Esophagus squamous epithelium (tissue), 5 donors: ENCODE measurements at regions not wholly inside any gene's neighbourhood (a gene's known extent, or its start where the extent isn't known, plus 50 kb on each side); places are given as distances from the start of the nearest gene placed in this dataset.

ENCODE experiments used
- DNase-seq: peaks from one replicate; lab custom pipeline; 2025; lab: John Stamatoyannopoulos, UW
- H3K27ac ChIP-seq, 4 donors: fragments of 200-600 bp; sonication (generic); one replicate each; pipeline ENCODE4 v1.5.1; 2016 to 2019; ENCODE audit warnings: mild to moderate bottlenecking in 1 of 4
- H3K27me3 ChIP-seq, 4 donors: fragments of 200-600 bp; sonication (generic); 1 replicate in 3 of 4; 2 replicates in 1 of 4; pipeline versions ENCODE4 v1.5.1 to v1.6.0; 2017 to 2021; ENCODE audit warnings: antibody characterized with exemption in 1 of 4
- H3K36me3 ChIP-seq, 3 donors: fragments of 200-600 bp; sonication (generic); one replicate each; pipeline ENCODE4 v1.5.1; 2016 to 2019
- H3K4me1 ChIP-seq, 3 donors: fragments of 200-600 bp; sonication (generic); one replicate each; pipeline ENCODE4 v1.5.1; 2017 to 2019
- H3K4me3 ChIP-seq, 4 donors: fragments of 200-600 bp; sonication (generic); 1 replicate in 3 of 4; 2 replicates in 1 of 4; pipeline ENCODE4 v1.5.1; 2016 to 2019; ENCODE audit warnings: mild to moderate bottlenecking in 2 of 4, moderate library complexity in 1 of 4
- H3K9me3 ChIP-seq, 3 donors: fragments of 200-600 bp; sonication (generic); one replicate each; pipeline ENCODE4 v1.5.1; 2016 to 2019
- CTCF ChIP-seq, 6 experiments: fragments of 450-650 bp in 4 of 6; fragments of 200-600 bp in 2 of 6; sonication (generic) in 2 of 6; IDR thresholded peaks; one replicate each; pipeline ENCODE4 v1.5.1; 2016 to 2019; ENCODE audit warnings: antibody characterized with exemption in 6 of 6, mild to moderate bottlenecking in 4 of 6, moderate library complexity in 4 of 6
- POLR2A ChIP-seq, 4 donors: fragments of 450-650 bp; IDR thresholded peaks; one replicate each; pipeline ENCODE4 v1.6.1; 2017; ENCODE audit warnings: antibody characterized with exemption in 4 of 4, mild to moderate bottlenecking in 4 of 4, moderate library complexity in 3 of 4
- WGBS, 2 donors: methylation state at CpG; one replicate each; pipeline ENCODE4 v1.1.5; 2018; 5-methylcytosine and 5-hydroxymethylcytosine counted together
- intact Hi-C: fragments of 100-400 bp; cut with DNase I; formaldehyde crosslinking; loops from one replicate; pipeline ENCODE4 v1.15.0; 2022
- donor health status: DM: yes; HTN: yes; CAD: no.

DNA sequence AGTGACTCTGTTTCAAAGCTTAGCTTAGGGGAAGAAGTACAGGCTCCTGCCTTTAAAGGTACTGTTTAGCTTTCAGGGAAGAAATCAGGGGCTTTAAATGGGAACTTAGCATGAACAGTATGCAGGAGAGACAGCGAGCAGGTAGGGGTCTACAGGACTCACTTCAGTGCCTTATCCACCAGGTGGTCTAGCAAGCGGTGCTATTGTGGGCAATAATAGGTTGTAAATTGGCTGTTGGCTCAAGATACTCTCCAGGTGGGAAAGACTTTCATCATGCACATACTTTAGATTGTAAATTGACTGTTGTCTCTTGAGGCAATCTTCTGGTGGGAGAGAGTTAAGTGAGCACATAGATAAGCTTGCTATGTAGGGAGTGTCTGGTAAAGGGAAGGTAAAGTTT lies 358.6 kb upstream of the DLGAP1 start:
- intact Hi-C loops, result no loop called here
- Histone ChIP-seq H3K4me3 (no peak overlapping the region), H3K27me3 (no peaks in the 10 kb centered on the region), H3K36me3 (no peaks in the 10 kb centered on the region), H3K9me3 (no peaks in the 10 kb centered on the region), H3K4me1 (no peaks in the 10 kb centered on the region), H3K27ac (no peak overlapping the region)
- DNase-seq, result no peak
- no peak for TF ChIP-seq POLR2A (IDR thresholded peaks at IDR 0.05)
- TF ChIP-seq CTCF (IDR thresholded peaks at IDR 0.05), result no peak
- WGBS, 2 donors, result 81 to 100% methylated on average over 2 of the region's 2 CpGs

- TF ChIP-seq POLR2A (IDR thresholded peaks at IDR 0.05) (no peak), CTCF (IDR thresholded peaks at IDR 0.05) (no peak)
- Histone ChIP-seq H3K36me3 (no peaks in the 10 kb centered on the region), H3K4me3 (no peak overlapping the region), H3K27ac (no peak overlapping the region), H3K4me1 (no peaks in the 10 kb centered on the region), H3K9me3 (no peaks in the 10 kb centered on the region), H3K27me3 (no peaks in the 10 kb centered on the region)
- DNase-seq, result no peak
- WGBS, 2 donors, result 77 to 81% methylated on average over 3 of the region's 3 CpGs
- intact Hi-C loops, result no loop called here
Measured at GRCh38 chr18:4808891-4809290, 353.8 kb upstream of the DLGAP1 start.

DNA sequence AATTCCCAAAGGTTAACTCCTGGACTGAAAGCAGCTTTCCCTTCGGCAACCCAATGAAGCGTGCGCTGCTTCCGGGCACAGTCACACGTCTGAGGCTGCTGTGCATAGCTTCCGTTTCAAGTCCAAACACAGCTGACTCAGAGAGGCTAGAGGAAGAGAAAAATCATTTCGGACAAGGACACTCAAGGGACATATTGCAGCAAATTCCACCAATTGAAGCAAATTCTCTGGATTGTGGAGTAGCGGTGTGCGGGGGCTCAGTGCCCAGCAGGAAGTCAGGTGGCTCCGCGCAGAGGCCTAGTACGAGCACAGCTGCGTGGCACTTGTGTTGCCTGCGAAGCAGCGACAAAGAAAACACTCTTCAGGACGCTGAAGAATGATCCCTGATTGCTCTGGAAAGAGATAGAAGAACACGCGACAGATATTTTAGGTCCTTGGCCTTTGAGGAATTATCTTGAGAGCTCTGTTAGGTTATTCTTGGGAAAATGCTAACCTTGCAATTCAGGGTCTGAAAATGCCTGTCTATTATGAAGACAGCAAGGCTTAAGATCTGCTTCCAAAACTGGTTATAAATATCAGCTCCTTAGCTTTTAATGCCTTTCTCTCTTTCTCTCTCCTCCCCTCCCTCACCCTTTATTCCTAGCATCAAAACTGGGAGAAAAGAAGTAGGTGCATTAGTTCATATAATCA lies 352.6 kb upstream of the DLGAP1 start:
- no peak for DNase-seq
- Histone ChIP-seq H3K36me3 (no peaks in the 10 kb centered on the region), H3K9me3 (no peaks in the 10 kb centered on the region), H3K4me3 (no peak overlapping the region), H3K27ac (no peak overlapping the region), H3K27me3 (no peaks in the 10 kb centered on the region), H3K4me1 (no peaks in the 10 kb centered on the region)
- no peak for TF ChIP-seq POLR2A (IDR thresholded peaks at IDR 0.05)
- no peak for TF ChIP-seq CTCF (IDR thresholded peaks at IDR 0.05)
- WGBS, 2 donors, result 83 to 88% methylated on average over 18 of the region's 18 CpGs
- intact Hi-C loops, result no loop called here

DNA sequence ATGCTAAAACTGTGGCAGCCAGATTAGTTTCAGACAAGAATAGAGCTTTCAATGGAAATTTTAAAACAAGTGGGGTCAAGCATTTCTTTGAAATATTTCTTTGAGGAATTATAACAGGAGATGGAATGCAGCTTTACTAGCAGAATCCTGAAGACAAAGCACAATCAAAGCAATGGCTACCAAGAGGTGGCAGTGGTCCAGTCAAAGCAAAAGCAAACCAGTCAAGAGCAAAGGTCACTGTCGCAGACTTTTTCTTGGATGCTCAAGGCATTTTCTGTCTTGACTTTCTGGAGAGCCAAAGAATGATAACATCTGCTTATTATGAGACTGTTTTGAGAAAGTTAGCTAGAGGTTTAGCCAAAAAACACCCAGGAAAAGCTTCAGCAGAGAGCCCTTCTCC lies 351.2 kb upstream of the DLGAP1 start:
- no peaks in the 10 kb centered on the region for H3K4me1 ChIP-seq
- 63 to 67% methylated on average over 1 of the region's 1 CpG for WGBS, 2 donors
- no peak for TF ChIP-seq CTCF (IDR thresholded peaks at IDR 0.05)
- no peak for TF ChIP-seq POLR2A (IDR thresholded peaks at IDR 0.05)
- no peaks in the 10 kb centered on the region for H3K36me3 ChIP-seq
- no peak overlapping the region for H3K27ac ChIP-seq
- H3K27me3 ChIP-seq, result no peaks in the 10 kb centered on the region
- H3K4me3 ChIP-seq, result no peak overlapping the region
- intact Hi-C loops, result no loop called here
- no peaks in the 10 kb centered on the region for H3K9me3 ChIP-seq
- no peak for DNase-seq

- Histone ChIP-seq H3K9me3 (peaks cover 0 to 8% (median 0%) of the 10 kb centered on the region in 3 donors), H3K36me3 (no peaks in the 10 kb centered on the region), H3K27me3 (no peaks in the 10 kb centered on the region), H3K4me3 (no peak overlapping the region), H3K27ac (no peak overlapping the region), H3K4me1 (no peaks in the 10 kb centered on the region)
- 64 to 92% methylated on average over 1 to 2 of the region's 2 CpGs for WGBS, 2 donors
- intact Hi-C loops, result no loop called here
- no peak for DNase-seq
- TF ChIP-seq CTCF (IDR thresholded peaks at IDR 0.05), result no peak
- TF ChIP-seq POLR2A (IDR thresholded peaks at IDR 0.05), result no peak
Measured at GRCh38 chr18:4802296-4802695, 347.2 kb upstream of the DLGAP1 start.
